Islet precursor cell (in vitro differentiated cells): ENCODE measurements at regions not wholly inside any gene's neighbourhood (a gene's known extent, or its start where the extent isn't known, plus 50 kb on each side); places are given as distances from the start of the nearest gene placed in this dataset.

ENCODE experiments used
- DNase-seq: peaks from one replicate; pipeline ENCODE4 v3.0.0-alpha.2; 2018

- no peak for DNase-seq
These were observed 303.1 kb upstream of the RUNX1 start for GRCh38 chr21:35352066-35352770.

DNA sequence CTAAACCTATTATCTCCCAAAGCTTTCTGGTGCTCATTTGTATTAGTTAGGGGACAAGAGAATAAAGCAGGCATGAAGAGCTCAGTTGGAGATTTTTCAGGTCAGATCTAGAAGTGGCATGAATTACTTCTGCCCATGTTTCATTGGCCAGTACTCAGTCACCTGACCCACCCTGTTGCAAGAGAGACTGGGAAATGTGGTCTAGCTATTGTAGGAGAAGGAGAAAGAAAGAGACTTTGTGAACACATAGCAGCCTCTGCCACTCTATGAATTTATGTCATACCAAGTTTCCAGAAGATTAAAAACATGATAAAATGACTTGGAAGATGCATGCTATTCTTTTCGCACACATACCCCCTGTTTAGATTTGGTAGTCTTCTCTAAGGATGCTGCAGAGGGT lies 302.3 kb upstream of the RUNX1 start:
- no peak for DNase-seq

- DNase-seq, result no peak
These were observed 301.9 kb upstream of the RUNX1 start for GRCh38 chr21:35350965-35351364.

GRCh38 chr21:35349376-35350080 lies 300.4 kb upstream of the RUNX1 start:
- DNase-seq, result no peak

GRCh38 chr21:35348686-35349085 lies 299.6 kb upstream of the RUNX1 start:
- DNase-seq, result no peak

DNA sequence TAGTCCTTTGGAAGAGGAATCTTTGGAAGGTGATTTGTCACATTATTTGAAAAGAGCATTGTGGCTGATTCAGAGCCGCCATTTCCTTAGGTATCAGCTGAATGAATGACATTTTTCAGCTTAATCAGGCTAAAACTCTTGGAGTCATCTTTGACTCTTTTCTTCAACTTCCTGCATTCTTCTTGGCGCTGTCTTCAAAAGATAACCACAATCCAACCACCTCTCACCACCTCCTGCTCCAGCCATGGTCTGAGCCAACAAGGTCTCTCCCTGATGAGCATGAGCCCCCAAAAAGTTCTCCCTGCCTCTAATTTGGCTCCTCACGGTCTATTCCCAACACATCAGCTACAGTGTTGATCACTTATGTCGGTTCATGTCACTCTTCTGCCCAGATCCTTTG lies 297.6 kb upstream of the RUNX1 start:
- no peak for DNase-seq

GRCh38 chr21:35345954-35346353 lies 296.9 kb upstream of the RUNX1 start:
- DNase-seq, result no peak

GRCh38 chr21:35344582-35344981 lies 295.5 kb upstream of the RUNX1 start:
- peak; percentile 15 for DNase-seq

DNA sequence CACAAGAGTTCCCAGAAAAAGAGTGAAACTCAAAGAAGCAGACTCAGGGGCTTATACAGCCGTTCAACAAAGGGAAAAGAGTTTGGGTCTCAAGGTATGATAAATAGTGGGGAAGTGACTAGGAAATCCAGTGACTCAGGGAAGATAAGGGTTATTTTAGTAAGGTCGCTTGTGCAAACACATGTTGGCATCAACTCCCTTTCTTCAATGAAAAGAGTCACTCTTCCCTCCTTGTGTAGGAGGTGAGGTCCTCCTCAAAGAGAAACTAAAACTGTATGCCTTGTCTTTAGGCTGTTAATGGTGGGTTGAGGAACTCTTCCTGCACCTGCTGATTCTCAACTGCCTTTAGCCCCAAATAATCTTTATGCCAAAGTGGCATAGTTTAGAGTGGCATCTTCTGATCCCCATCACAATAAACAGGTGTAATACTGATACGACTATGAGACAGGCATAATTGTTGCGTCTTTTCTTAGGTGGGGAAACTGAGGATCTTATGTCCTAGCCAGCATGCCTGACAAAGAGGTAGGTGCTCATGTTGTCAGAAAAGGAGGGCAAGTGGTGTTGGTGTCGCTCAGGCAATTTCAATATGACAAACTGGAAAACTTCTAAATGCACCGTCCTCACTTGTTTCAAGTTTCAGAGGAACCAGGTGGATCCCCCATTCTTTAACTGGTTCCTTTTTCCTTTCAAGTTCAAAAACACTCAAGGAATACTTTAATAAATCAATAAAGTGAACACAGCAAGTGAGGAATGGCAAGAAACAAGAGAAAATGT lies 294.1 kb upstream of the RUNX1 start:
- peak; percentile 8 for DNase-seq

DNA sequence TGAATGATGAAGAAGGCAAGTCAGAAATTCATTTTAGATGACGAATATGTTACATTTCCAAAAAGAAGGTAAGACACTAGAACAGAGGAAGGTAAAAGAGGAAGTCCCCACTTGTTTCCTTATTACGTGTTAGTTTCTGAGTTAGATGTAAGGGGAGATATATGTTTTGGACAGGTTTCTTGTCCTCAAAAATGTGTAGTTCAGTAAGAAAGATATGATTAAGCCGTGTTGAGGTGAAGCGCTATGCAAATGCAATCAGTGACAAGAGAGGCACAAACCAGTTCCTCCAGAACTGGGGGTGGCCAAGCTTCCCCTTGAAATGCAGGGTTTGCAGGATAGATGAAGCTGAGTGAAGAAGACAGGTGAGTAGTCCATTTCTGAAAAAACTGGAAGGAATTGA lies 293.3 kb upstream of the RUNX1 start:
- DNase-seq, result no peak

GRCh38 chr21:35340273-35340672 lies 291.2 kb upstream of the RUNX1 start:
- no peak for DNase-seq

GRCh38 chr21:35338881-35339632 lies 290.0 kb upstream of the RUNX1 start:
- no peak for DNase-seq

- DNase-seq, result no peak
These were observed 289.2 kb upstream of the RUNX1 start for GRCh38 chr21:35338281-35338680.

DNA sequence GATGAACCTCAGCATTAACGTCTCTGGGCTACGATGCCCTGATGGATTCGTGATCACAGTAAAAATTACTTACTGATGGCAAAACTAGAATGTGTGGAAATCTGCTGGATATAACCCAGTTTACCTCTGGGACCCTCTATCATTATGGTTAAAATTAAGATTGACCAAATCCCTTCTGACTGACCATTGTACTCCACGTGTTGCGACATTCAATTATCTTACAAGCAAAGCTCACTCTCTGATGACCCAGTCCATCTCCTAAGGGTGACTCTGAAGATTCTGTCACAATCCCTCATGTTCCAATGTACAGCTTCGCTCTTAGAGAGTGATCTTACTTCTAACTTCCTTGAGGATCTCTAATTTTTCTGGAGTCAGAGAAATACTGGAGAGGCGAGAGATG lies 288.5 kb upstream of the RUNX1 start:
- DNase-seq, result no peak

DNA sequence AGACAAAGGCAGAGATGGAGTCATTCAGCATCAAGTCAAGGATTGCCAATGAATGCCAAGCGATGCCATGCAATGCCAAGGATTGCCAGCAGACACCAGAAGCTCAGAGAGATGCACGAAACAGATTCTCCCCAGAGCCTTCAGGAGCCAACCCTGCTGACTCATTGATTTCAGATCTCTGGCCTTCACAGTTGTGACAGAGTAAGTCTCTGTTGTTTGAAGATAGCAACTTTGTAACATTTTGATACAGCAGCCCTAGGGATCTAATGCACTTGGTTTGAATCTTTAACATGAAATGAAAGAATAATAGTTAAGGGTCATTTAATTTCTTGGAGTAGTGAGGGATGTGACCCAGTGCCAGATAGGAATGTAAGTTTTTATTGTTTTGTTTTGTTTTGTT lies 287.4 kb upstream of the RUNX1 start:
- no peak for DNase-seq

- DNase-seq, result no peak
These were observed 286.9 kb upstream of the RUNX1 start for GRCh38 chr21:35335951-35336446.

DNA sequence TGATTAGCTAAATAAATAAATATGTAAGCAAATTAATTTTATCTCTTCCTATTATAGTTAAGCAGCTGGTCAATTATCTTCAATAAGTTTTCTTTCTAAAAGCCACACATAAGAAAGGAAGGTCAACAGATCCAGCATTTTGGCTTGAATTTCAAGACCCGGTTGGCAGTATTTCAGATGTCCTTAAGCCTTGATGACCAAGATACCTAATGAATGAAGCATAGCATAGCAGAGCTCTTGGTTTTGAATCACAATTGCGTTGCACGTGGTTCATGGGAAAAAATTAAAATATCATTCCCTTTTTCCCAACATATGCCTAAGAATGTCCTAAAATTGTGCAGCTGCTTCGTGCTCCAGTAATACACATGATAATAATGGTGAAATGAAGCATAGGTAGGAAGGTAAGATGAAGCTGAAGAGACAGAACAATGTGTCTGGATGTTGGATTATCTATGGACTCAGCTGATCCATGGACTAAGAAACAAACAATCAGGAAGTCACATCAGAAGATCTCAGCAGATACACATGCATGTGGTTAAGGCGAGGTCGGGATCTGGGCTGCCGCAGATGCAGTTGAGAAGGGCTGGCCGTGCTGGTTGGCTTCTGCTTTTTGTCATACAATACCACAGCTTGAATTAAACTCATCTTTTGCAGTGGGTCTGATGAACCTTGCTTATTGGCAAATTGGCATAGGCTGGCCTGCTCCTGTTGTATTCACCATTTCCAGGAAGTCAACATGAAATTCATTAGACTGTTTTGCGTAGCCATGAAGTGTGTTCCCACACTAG lies 284.9 kb upstream of the RUNX1 start:
- no peak for DNase-seq

DNA sequence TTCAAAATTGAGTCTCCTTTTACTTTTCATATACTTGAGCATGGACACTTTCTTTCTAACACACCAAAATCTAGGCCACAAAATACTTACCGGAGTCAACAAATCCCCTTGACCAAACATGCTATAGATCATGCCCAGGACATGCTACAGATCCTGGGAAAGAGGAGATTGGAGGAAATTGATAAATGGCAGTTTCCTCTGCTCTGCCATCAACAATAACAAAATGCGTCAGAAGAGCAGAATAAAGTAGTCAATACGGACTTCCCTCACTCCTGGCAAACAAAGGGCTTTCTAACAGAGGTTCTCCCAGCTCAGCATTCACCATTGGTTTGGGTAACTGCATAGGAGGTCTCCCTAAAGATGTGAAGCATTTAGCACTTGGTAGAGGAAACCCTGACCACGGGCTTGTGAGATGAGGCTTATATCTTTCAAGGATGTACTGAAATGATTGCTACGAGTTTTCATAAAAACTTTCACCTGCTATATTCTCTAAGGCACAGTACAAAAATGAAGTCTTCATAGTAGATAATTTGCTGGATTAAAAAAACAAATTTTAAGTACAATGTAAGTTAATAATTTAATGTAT lies 283.8 kb upstream of the RUNX1 start:
- no peak for DNase-seq

DNA sequence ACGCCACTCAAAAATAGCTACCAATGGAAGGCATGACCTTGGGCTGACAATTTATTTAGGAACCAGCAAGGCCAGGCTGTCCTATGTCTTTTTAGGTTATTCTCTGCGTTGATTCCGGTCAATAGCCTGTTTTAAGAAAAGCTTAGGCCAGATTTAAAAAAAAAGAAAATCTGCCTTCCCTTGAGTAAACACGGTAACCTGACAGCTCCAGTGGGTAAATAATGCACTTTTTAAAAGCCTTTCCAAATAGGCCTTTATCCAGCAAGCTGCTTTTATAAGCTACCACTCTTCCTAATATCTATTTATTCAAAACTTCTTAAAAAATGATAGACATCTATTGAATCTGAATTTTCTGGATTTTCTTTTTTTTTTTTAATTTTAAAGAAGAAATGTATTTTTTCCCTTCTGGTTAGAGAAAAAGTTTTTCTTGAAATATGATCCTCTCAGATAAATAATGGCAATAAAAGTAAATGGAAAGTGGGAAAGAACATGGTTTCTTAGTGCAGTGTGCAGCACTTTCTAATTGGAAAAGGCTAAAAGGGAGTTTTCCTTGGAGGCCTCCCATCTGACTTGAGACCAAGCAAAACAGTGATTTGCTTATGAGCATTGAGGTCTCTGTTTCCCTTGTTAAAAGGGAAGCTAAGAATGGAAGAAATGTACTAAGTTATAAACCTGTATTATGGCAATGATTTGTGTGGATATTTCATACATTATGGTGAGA lies 281.0 kb upstream of the RUNX1 start:
- DNase-seq, result no peak

DNA sequence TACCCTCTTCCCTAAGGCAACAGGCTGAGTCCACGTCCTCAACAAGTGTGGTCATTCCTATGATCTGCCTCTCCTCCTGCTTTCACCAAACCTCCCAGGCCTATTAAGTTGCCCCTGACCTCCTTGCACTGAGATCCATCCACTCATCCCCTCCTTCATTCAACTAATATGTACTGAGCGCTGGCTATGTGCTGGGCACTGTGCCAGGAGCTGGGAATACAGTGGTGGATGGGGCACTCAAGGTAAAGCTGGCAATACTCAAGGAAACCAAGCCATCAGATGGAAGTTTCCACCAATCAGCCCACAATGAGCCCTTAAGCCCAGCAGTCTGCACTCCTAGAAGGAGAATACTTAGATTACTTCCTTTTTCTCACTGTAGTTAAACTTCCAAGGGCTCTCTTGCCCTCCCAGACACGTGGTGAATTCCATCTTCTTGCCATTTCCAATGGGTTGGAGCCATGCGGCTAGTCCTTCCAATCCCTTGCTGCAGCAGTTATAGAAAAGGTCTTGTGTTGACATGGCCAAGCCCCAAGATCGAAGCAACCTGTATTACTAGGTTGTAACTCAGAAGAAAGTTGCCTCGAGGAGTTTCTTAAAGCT lies 279.9 kb upstream of the RUNX1 start:
- DNase-seq, result no peak

DNA sequence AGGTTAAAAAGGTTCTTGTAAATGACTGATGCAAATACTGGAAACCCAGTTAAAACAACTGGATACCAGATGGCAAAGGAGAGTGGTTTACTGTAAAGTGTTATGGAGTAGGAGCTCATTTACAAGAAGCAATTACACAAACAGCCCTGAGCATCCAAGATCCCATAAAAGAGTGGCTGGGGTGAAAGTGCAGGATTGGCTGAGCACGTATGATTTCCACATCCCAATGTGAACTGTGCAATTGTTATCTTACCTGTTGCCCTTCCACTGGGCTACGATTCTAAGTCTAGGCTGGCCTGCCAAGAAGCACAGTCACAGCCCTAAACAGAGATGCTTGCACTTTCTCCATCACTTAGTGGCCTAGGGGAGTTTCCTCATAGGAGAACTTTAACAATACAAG lies 277.6 kb upstream of the RUNX1 start:
- no peak for DNase-seq
